Cardiac fibroblast (primary cell): ENCODE measurements at regions not wholly inside any gene's neighbourhood (a gene's known extent, or its start where the extent isn't known, plus 50 kb on each side); places are given as distances from the start of the nearest gene placed in this dataset.

Experiments
- DNase-seq, 2 donors: peaks; one replicate each; pipeline versions ENCODE4 v3.0.0 to v3.0.0-alpha.2; 2010; ENCODE audit warnings: low read depth in 2 of 2
- H3K4me3 ChIP-seq, 2 donors: replicated peaks in 1 of 2; 1 replicate in 1 of 2; 2 replicates in 1 of 2; pipeline ENCODE4 v1.5.1; 2011; ENCODE audit warnings: low read depth in 2 of 2, low read length in 2 of 2, mild to moderate bottlenecking in 2 of 2, moderate library complexity in 1 of 2
- CTCF ChIP-seq: IDR thresholded peaks from one replicate; pipeline ENCODE4 v1.5.1; 2011; ENCODE audit warnings: low read depth, mild to moderate bottlenecking, low read length, inconsistent platforms

- DNase-seq: peak in 1 of 2 donors; percentile 33
- TF ChIP-seq CTCF: no peak
- no peak overlapping the region for H3K4me3 ChIP-seq
These were observed 66.7 kb upstream of the SLC39A10 start for GRCh38 chr2:195590199-195590860.

- no peak for DNase-seq
- no peak overlapping the region for H3K4me3 ChIP-seq
- TF ChIP-seq CTCF: no peak
These were observed 69.1 kb upstream of the SLC39A10 start for GRCh38 chr2:195587966-195588365.

GRCh38 chr2:195586062-195586714 is 70.8 kb upstream of the SLC39A10 start:
- H3K4me3 ChIP-seq: no peak overlapping the region
- peak in 1 of 2 donors; percentile 21 for DNase-seq
- no peak for TF ChIP-seq CTCF

GRCh38 chr2:195582188-195582587 is 74.8 kb upstream of the SLC39A10 start:
- no peak for TF ChIP-seq CTCF
- no peak overlapping the region for H3K4me3 ChIP-seq
- DNase-seq: no peak

- H3K4me3 ChIP-seq: no peak overlapping the region
- TF ChIP-seq CTCF: no peak
These were observed 77.1 kb upstream of the SLC39A10 start for GRCh38 chr2:195579776-195580555.

GRCh38 chr2:195575879-195576401 is 81.1 kb upstream of the SLC39A10 start:
- TF ChIP-seq CTCF: no peak
- peak; percentile 91 to 95 for DNase-seq
- no peak overlapping the region for H3K4me3 ChIP-seq

More at GRCh38 chr2:195579776-195580555, 77.1 kb upstream of the SLC39A10 start:
- no peak for DNase-seq
